Right atrium auricular region (tissue), 2 donors: ENCODE measurements at regions not wholly inside any gene's neighbourhood (a gene's known extent, or its start where the extent isn't known, plus 50 kb on each side); places are given as distances from the start of the nearest gene placed in this dataset.
"Not testable (repeated sequence)": the region's sequence is repeated elsewhere in the genome, so short reads cannot be mapped to it uniquely, and the experiment has no call there.

Source experiments
- DNase-seq: peaks from one replicate; pipeline ENCODE4 v3.0.0-alpha.2; 2019; ENCODE audit warnings: low spot score
- H3K27ac ChIP-seq, 2 donors: fragments of 200-600 bp; sonication (generic); 1 replicate in 1 of 2; 2 replicates in 1 of 2; pipeline ENCODE4 v1.5.1; 2016 to 2019
- H3K27me3 ChIP-seq, 2 donors: fragments of 200-600 bp; sonication (generic); one replicate each; pipeline versions ENCODE4 v1.5.1 to v1.6.0; 2017 to 2019
- H3K36me3 ChIP-seq: fragments of 200-600 bp; sonication (generic); one replicate; pipeline ENCODE4 v1.5.1; 2016
- H3K4me1 ChIP-seq, 2 donors: fragments of 200-600 bp; sonication (generic); one replicate each; pipeline versions ENCODE4 v1.5.1 to v1.6.0; 2017 to 2019
- H3K4me3 ChIP-seq, 2 donors: fragments of 200-600 bp; sonication (generic); 1 replicate in 1 of 2; 2 replicates in 1 of 2; pipeline ENCODE4 v1.5.1; 2017 to 2019; ENCODE audit warnings: mild to moderate bottlenecking in 1 of 2, moderate library complexity in 1 of 2
- H3K9me3 ChIP-seq, 2 donors: fragments of 200-600 bp; sonication (generic); one replicate each; pipeline ENCODE4 v1.5.1; 2019
- CTCF ChIP-seq, 2 donors: fragments of 200-600 bp; sonication (generic); IDR thresholded peaks; one replicate each; pipeline ENCODE4 v1.5.1; 2019; ENCODE audit warnings: antibody characterized with exemption in 2 of 2

GRCh38 chr6:21335591-21335990 is 258.0 kb upstream of the SOX4 start:
- TF ChIP-seq CTCF (IDR thresholded peaks at IDR 0.05) = no peak
- Histone ChIP-seq H3K36me3 (no peaks in the 10 kb centered on the region), H3K27me3 (no peaks in the 10 kb centered on the region), H3K27ac (no peak overlapping the region), H3K4me1 (no peaks in the 10 kb centered on the region), H3K9me3 (no peaks in the 10 kb centered on the region), H3K4me3 (no peak overlapping the region)
- DNase-seq = no peak

GRCh38 chr6:21337263-21337662 is 256.3 kb upstream of the SOX4 start:
- no peaks in the 10 kb centered on the region for H3K36me3 ChIP-seq
- no peaks in the 10 kb centered on the region for H3K4me1 ChIP-seq
- no peak for DNase-seq
- no peak overlapping the region for H3K27ac ChIP-seq
- TF ChIP-seq CTCF (IDR thresholded peaks at IDR 0.05) = no peak
- H3K9me3 ChIP-seq = no peaks in the 10 kb centered on the region
- H3K27me3 ChIP-seq = no peaks in the 10 kb centered on the region
- H3K4me3 ChIP-seq = no peak overlapping the region

- no peak for DNase-seq
- no peaks in the 10 kb centered on the region for H3K36me3 ChIP-seq
- no peak for TF ChIP-seq CTCF (IDR thresholded peaks at IDR 0.05)
- no peaks in the 10 kb centered on the region for H3K27me3 ChIP-seq
- H3K4me1 ChIP-seq = no peaks in the 10 kb centered on the region
- no peak overlapping the region for H3K4me3 ChIP-seq
- no peak overlapping the region for H3K27ac ChIP-seq
- H3K9me3 ChIP-seq = no peaks in the 10 kb centered on the region
These were observed 253.0 kb upstream of the SOX4 start for GRCh38 chr6:21340573-21340972.

GRCh38 chr6:21341910-21342309 is 251.6 kb upstream of the SOX4 start:
- peak overlapping the region in 1 of 2 donors; percentile 61 for H3K27ac ChIP-seq
- TF ChIP-seq CTCF (IDR thresholded peaks at IDR 0.05) = no peak
- no peaks in the 10 kb centered on the region for H3K4me1 ChIP-seq
- H3K36me3 ChIP-seq = no peaks in the 10 kb centered on the region
- H3K27me3 ChIP-seq = no peaks in the 10 kb centered on the region
- no peaks in the 10 kb centered on the region for H3K9me3 ChIP-seq
- DNase-seq = no peak
- H3K4me3 ChIP-seq = no peak overlapping the region

GRCh38 chr6:21342501-21342900 is 251.1 kb upstream of the SOX4 start:
- no peaks in the 10 kb centered on the region for H3K9me3 ChIP-seq
- TF ChIP-seq CTCF (IDR thresholded peaks at IDR 0.05) = no peak
- H3K27me3 ChIP-seq = no peaks in the 10 kb centered on the region
- H3K4me1 ChIP-seq = no peaks in the 10 kb centered on the region
- H3K4me3 ChIP-seq = no peak overlapping the region
- DNase-seq = no peak
- H3K36me3 ChIP-seq = no peaks in the 10 kb centered on the region
- peak overlapping the region in 1 of 2 donors; percentile 61 for H3K27ac ChIP-seq

- not testable (repeated sequence) for H3K9me3 ChIP-seq, H3K36me3 ChIP-seq, DNase-seq, H3K27ac ChIP-seq, H3K4me3 ChIP-seq, H3K27me3 ChIP-seq
- peaks cover 0 to 13% of the 10 kb centered on the region in 2 donors for H3K4me1 ChIP-seq
These were observed 247.8 kb upstream of the SOX4 start for GRCh38 chr6:21345704-21346103.
